Spinal cord (tissue), 9 donors: ENCODE measurements at regions not wholly inside any gene's neighbourhood (a gene's known extent, or its start where the extent isn't known, plus 50 kb on each side); places are given as distances from the start of the nearest gene placed in this dataset.

Source experiments
- DNase-seq, 6 donors: peaks; one replicate each; pipeline versions ENCODE4 v3.0.0 to v3.0.0-alpha.2; 2013 to 2015; ENCODE audit warnings: low spot score in 6 of 6, low read depth in 4 of 6
- H3K27ac ChIP-seq: one replicate; pipeline ENCODE4 v1.5.1; 2013; ENCODE audit warnings: low read depth, low read length, control low read depth
- H3K27me3 ChIP-seq: one replicate; pipeline ENCODE4 v1.6.1; 2013; ENCODE audit warnings: low read length; ENCODE audit not compliant: control insufficient read depth, insufficient read depth
- H3K36me3 ChIP-seq: one replicate; pipeline ENCODE4 v1.6.1; 2013; ENCODE audit warnings: low read length; ENCODE audit not compliant: control insufficient read depth, insufficient read depth
- H3K4me1 ChIP-seq: one replicate; pipeline ENCODE4 v1.6.1; 2013; ENCODE audit warnings: low read length; ENCODE audit not compliant: control insufficient read depth, insufficient read depth
- H3K4me3 ChIP-seq: one replicate; pipeline ENCODE4 v1.5.1; 2013; ENCODE audit warnings: low read depth, low read length, control low read depth
- H3K9me3 ChIP-seq: one replicate; pipeline ENCODE4 v1.6.1; 2013; ENCODE audit warnings: low read length; ENCODE audit not compliant: control insufficient read depth, insufficient read depth
- WGBS: methylation state at CpG from one replicate; pipeline ENCODE4 v1.1.5; 2013; ENCODE audit warnings: missing lambda C conversion rate; ENCODE audit not compliant: insufficient coverage; 5-methylcytosine and 5-hydroxymethylcytosine counted together
- donor health status: healthy.

DNA sequence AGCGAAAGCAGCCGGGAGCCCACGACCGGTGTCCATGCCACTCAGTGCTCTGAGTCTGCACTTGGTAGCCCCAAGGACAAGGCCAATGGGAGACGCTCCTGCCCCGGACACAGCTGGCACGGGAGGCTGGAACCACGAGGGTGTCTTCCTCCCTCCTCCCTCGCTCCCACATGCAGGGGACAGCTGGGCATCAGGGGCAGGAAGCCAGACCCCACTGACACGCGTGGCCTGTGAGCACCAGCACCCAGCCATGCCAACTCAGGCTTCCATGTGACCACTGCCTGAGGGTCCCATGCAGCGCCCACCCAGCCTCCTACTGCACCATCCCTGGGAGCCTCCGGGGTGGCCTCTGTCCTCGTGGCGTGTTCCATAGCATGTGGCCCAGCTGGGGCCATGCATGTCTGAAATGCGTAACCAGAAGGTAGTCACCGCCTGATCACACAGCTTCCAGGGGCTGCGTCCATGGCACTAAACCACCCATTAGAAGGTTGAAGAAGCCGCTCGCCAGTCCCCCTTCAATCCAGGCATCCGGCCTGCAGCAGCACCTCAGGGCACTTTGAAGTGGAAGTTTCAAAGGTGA lies 323.2 kb upstream of the SALL3 start:
- H3K27ac ChIP-seq = no peak overlapping the region
- DNase-seq = no peak
- no peak overlapping the region for H3K4me3 ChIP-seq
- H3K9me3 ChIP-seq = peaks cover 23% of the 10 kb centered on the region
- 96% methylated on average over 17 of the region's 21 CpGs for WGBS
- no peaks in the 10 kb centered on the region for H3K36me3 ChIP-seq
- no peaks in the 10 kb centered on the region for H3K4me1 ChIP-seq
- no peaks in the 10 kb centered on the region for H3K27me3 ChIP-seq

DNA sequence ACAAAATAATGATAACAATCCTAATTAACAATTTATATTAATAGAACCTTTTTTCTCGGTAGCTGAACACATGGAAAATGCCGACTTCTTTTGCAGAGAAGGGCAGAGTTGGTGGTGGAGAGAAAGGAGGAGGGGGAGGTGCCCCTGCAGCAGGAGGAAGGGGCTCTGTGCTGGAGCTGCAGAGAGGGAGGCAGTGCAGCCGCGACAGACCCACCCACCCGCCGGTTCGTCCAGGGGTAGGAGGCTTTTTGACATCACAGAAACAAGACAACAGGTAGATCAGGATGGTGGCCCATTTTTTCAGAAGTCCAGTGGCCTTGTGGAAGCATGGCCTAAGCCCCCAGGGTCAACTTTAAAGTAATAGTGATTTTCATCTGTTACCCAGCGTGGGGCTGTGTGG lies 321.1 kb upstream of the SALL3 start:
- no peaks in the 10 kb centered on the region for H3K27me3 ChIP-seq
- WGBS = 87% methylated on average over 7 of the region's 8 CpGs
- H3K4me1 ChIP-seq = no peaks in the 10 kb centered on the region
- H3K36me3 ChIP-seq = no peaks in the 10 kb centered on the region
- no peak overlapping the region for H3K4me3 ChIP-seq
- peaks cover 12% of the 10 kb centered on the region for H3K9me3 ChIP-seq
- no peak overlapping the region for H3K27ac ChIP-seq
- DNase-seq = no peak

DNA sequence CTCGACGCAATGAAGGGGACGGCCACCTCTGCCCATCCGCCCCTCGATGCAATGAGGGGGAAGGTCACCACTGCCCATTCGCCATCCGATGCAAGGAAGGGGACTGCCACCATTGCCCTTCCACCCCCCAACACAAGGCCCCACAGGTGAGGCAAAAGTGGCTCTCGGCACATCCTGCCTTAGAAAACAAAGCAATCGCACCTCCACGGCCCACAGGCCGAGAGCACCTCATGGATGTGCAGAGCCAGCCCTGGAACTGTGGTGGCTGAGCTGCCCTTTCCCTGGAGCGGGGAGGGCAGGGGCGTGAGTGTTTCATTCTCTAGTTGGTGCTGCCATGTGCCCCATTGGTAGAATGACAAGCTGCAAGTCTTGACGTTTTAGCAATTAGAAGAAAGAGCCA lies 320.6 kb upstream of the SALL3 start:
- Histone ChIP-seq H3K9me3 (peaks cover 8% of the 10 kb centered on the region), H3K36me3 (no peaks in the 10 kb centered on the region), H3K27ac (no peak overlapping the region), H3K4me1 (peaks cover 3% of the 10 kb centered on the region), H3K27me3 (no peaks in the 10 kb centered on the region), H3K4me3 (no peak overlapping the region)
- 91% methylated on average over 12 of the region's 14 CpGs for WGBS
- no peak for DNase-seq

DNA sequence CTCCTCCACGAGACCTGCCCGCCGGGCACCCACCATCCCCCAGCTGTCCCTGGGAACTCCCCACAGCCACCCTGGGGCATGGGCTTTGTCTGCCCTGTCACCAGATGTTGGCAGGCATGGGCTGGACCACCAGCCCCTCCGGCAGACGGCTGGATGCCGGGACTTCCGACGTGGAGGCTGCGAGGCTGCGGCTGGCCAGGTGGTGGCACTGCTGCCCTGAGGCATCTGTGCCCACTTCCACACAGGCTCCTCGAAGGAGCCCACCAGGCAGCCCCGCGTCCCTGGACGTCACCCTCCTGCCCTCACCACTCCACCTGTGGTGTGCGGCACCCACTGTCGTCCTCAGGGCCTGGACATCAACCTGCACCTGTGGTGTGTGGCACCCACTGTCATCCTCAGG lies 319.9 kb upstream of the SALL3 start:
- peak in 2 of 6 donors; percentile 33 to 35 for DNase-seq
- WGBS = 34% methylated on average over 16 of the region's 16 CpGs
- H3K27ac ChIP-seq = no peak overlapping the region
- H3K4me1 ChIP-seq = peaks cover 5% of the 10 kb centered on the region
- H3K27me3 ChIP-seq = no peaks in the 10 kb centered on the region
- H3K9me3 ChIP-seq = peaks cover 6% of the 10 kb centered on the region
- no peaks in the 10 kb centered on the region for H3K36me3 ChIP-seq
- H3K4me3 ChIP-seq = no peak overlapping the region

DNA sequence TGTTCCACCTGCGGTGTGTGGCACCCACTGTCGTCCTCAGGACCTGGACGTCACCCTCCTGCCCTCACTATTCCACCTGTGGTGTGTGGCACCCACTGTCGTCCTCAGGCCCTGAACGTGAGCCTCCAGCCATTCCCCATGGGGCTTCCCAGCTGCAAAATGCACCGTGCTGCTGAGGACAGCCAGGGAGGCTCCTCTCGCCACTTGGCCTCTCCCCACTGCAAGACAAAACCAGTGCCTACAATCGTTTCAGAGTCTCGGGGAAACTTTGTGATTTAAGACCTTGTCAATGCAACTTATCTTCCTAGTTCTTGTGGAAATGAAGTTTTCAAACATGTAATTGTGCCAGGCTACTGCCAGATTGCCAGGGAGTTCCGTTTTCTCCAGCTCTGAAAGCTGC lies 319.3 kb upstream of the SALL3 start:
- H3K9me3 ChIP-seq = peaks cover under 1% of the 10 kb centered on the region
- no peak overlapping the region for H3K27ac ChIP-seq
- no peaks in the 10 kb centered on the region for H3K36me3 ChIP-seq
- H3K4me1 ChIP-seq = peaks cover 5% of the 10 kb centered on the region
- H3K4me3 ChIP-seq = no peak overlapping the region
- no peak for DNase-seq
- no peaks in the 10 kb centered on the region for H3K27me3 ChIP-seq
- 80% methylated on average over 8 of the region's 10 CpGs for WGBS

DNA sequence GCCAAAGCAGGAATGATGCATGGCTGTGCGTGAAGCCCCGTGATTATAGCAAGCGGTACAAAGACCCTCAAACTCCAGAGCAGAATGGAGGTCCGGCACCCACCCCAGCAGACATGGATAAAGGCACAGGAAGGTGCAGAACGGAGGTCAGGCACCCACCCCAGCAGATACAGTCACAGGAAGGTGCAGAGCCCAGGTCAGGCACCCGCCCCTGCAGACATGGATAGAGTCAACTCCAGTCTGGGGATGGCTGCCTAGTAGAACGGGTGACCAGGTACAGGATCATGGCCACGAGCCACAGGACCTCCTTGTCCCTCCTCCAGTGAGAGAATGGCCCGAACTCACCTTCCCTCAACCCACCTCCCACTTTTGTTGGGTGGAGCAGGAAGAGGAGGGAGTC lies 318.3 kb upstream of the SALL3 start:
- Histone ChIP-seq H3K4me3 (no peak overlapping the region), H3K27ac (no peak overlapping the region), H3K36me3 (no peaks in the 10 kb centered on the region), H3K27me3 (no peaks in the 10 kb centered on the region), H3K9me3 (no peaks in the 10 kb centered on the region), H3K4me1 (peaks cover 5% of the 10 kb centered on the region)
- DNase-seq = no peak
- WGBS = 82% methylated on average over 2 of the region's 9 CpGs

DNA sequence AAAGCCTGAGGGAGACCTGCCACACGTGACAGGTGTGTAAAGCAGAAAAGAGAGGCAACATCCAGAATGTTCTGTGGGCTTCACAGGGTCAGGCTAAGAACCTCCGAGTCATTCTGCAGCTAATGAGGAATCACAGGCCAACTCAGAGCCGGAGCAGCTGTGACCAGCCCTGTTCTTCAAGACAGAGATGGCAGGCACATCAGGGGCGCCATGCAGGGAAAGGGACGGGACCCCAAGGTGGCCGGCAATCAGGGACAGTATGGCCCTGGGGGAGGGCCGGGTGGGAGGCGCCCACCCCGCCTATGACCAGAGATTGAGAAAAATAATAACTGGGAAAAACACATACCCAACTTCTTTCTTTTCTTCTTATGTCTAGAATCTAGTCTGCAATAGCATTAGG lies 316.7 kb upstream of the SALL3 start:
- Histone ChIP-seq H3K36me3 (no peaks in the 10 kb centered on the region), H3K4me3 (no peak overlapping the region), H3K27me3 (no peaks in the 10 kb centered on the region), H3K9me3 (no peaks in the 10 kb centered on the region), H3K4me1 (peaks cover 5% of the 10 kb centered on the region), H3K27ac (no peak overlapping the region)
- WGBS = 95% methylated on average over 5 of the region's 9 CpGs
- no peak for DNase-seq

DNA sequence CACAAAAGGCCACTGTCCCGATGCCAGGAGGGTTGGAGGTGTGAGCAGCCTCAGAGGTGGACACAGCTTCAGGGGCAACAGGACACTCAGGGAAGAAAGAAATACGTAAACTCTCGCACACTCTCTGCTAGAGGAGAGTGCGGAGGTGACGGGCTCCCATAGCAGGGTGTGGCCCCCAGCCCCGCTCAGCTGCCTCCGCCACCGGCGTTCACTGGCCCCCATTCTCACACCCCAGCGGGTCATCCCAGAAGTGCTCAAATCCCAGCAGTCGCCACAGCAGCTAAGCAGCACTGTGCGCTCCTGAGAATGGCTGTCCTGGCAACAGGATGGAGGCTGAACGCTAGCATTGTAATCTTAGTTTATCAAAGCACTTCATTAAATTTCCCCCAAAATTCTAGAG lies 315.6 kb upstream of the SALL3 start:
- Histone ChIP-seq H3K4me1 (peaks cover 5% of the 10 kb centered on the region), H3K36me3 (no peaks in the 10 kb centered on the region), H3K9me3 (no peaks in the 10 kb centered on the region), H3K27ac (no peak overlapping the region), H3K4me3 (no peak overlapping the region), H3K27me3 (no peaks in the 10 kb centered on the region)
- 54% methylated on average over 10 of the region's 13 CpGs for WGBS
- DNase-seq = no peak

DNA sequence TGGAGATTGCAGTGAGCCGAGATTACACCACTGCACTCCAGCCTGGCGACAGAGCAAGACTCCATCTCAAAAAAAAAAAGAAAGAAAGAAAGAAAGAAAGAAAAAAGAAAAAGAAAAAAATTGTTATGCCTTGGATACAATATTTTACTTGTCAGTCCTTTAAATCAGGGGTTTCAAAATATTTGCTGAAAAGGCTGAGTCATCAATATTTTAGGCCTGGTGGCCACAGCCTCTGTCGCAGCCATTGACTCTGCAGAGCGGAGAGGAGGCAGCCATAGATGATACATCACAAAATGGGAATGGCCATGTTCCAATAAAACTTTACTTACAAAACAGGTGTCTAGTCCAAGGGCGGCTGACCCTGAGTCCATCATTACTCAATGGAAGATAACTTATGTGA lies 314.8 kb upstream of the SALL3 start:
- H3K27me3 ChIP-seq = no peaks in the 10 kb centered on the region
- H3K36me3 ChIP-seq = no peaks in the 10 kb centered on the region
- no peak overlapping the region for H3K4me3 ChIP-seq
- DNase-seq = no peak
- H3K27ac ChIP-seq = no peak overlapping the region
- H3K9me3 ChIP-seq = no peaks in the 10 kb centered on the region
- WGBS = no CpG with 5 or more reads among the region's 5 CpGs
- peaks cover 5% of the 10 kb centered on the region for H3K4me1 ChIP-seq

DNA sequence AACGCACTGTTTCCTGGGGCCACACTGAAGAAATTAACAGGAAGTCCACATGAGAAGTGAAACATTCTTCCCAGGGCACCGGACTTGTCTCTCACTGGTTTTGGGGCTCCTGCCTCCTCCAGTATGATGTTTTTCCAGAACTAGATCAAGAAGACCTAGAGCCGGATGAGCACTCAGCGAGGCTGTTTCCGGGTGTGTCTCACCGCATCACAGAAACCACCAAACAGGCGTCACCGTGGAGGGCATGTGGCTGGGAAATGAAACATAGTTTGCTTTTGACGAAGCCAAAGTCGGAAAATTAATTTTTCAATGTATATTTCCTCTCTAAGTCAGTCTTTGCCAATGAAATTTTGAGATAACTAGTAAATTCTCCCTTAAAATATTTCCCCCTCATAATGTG lies 314.0 kb upstream of the SALL3 start:
- 95% methylated on average over 7 of the region's 10 CpGs for WGBS
- Histone ChIP-seq H3K27me3 (no peaks in the 10 kb centered on the region), H3K36me3 (no peaks in the 10 kb centered on the region), H3K4me3 (no peak overlapping the region), H3K9me3 (no peaks in the 10 kb centered on the region), H3K4me1 (peaks cover 5% of the 10 kb centered on the region), H3K27ac (no peak overlapping the region)
- DNase-seq = no peak
